H9 (cell line): ENCODE measurements at regions not wholly inside any gene's neighbourhood (a gene's known extent, or its start where the extent isn't known, plus 50 kb on each side); places are given as distances from the start of the nearest gene placed in this dataset.

Source experiments
- DNase-seq: peaks from one replicate; pipeline ENCODE4 v3.0.0-alpha.2; 2017
- H2AFZ ChIP-seq: one replicate; pipeline ENCODE4 v1.6.1; 2013; ENCODE audit warnings: mild to moderate bottlenecking, low read length, control low read depth, moderate library complexity
- H2AK5ac ChIP-seq: 2 replicates; pipeline ENCODE4 v1.6.1; 2013; ENCODE audit warnings: low read length, control low read depth, mixed read lengths; ENCODE audit not compliant: insufficient read length
- H2BK120ac ChIP-seq: one replicate; pipeline ENCODE4 v1.6.1; 2013; ENCODE audit warnings: low read depth, mild to moderate bottlenecking, low read length, control low read depth, inconsistent platforms; ENCODE audit not compliant: poor library complexity, severe bottlenecking
- H2BK12ac ChIP-seq: 2 replicates; pipeline ENCODE4 v1.6.1; 2013; ENCODE audit warnings: low read length, control low read depth, mixed read lengths, low read depth; ENCODE audit not compliant: insufficient read length
- H2BK15ac ChIP-seq: 2 replicates; pipeline ENCODE4 v1.6.1; 2013; ENCODE audit warnings: low read depth, low read length, control low read depth
- H2BK20ac ChIP-seq: one replicate; pipeline ENCODE4 v1.6.1; 2013; ENCODE audit warnings: low read depth, mild to moderate bottlenecking, low read length, control low read depth, inconsistent platforms; ENCODE audit not compliant: poor library complexity, severe bottlenecking
- H2BK5ac ChIP-seq: 2 replicates; pipeline ENCODE4 v1.6.1; 2013; ENCODE audit warnings: low read length, control low read depth, mixed read lengths; ENCODE audit not compliant: insufficient read length
- H3K14ac ChIP-seq: 2 replicates; pipeline ENCODE4 v1.6.1; 2013; ENCODE audit warnings: low read length, control low read depth; ENCODE audit not compliant: insufficient read depth
- H3K18ac ChIP-seq: 2 replicates; pipeline ENCODE4 v1.6.1; 2013; ENCODE audit warnings: low read depth, mild to moderate bottlenecking, mixed read lengths, low read length, control low read depth; ENCODE audit not compliant: insufficient read length
- H3K23ac ChIP-seq: 2 replicates; pipeline ENCODE4 v1.6.1; 2013; ENCODE audit warnings: low read length, control low read depth, mixed read lengths, low read depth; ENCODE audit not compliant: insufficient read length
- H3K23me2 ChIP-seq: 2 replicates; pipeline ENCODE4 v1.6.1; 2013; ENCODE audit warnings: low read depth, mild to moderate bottlenecking, mixed read lengths, low read length, control low read depth; ENCODE audit not compliant: insufficient read length, poor library complexity, severe bottlenecking
- H3K27ac ChIP-seq: 2 replicates; pipeline ENCODE4 v1.5.1; 2013; ENCODE audit warnings: low read length, control low read depth, mixed read lengths, low read depth; ENCODE audit not compliant: insufficient read length
- H3K27me3 ChIP-seq: 2 replicates; pipeline ENCODE4 v1.6.1; 2013; ENCODE audit warnings: low read length, control low read depth, inconsistent platforms; ENCODE audit not compliant: insufficient read depth
- H3K4ac ChIP-seq: 2 replicates; pipeline ENCODE4 v1.6.1; 2013; ENCODE audit warnings: low read depth, mild to moderate bottlenecking, control low read depth, inconsistent platforms, low read length, moderate library complexity
- H3K4me1 ChIP-seq: 2 replicates; pipeline ENCODE4 v1.6.1; 2013; ENCODE audit warnings: low read length, control low read depth, inconsistent platforms; ENCODE audit not compliant: insufficient read depth
- H3K4me2 ChIP-seq: 2 replicates; pipeline ENCODE4 v1.6.1; 2013; ENCODE audit warnings: low read length, control low read depth, mixed read lengths; ENCODE audit not compliant: insufficient read length, insufficient read depth
- H3K56ac ChIP-seq: 2 replicates; pipeline ENCODE4 v1.6.1; 2013; ENCODE audit warnings: low read depth, mild to moderate bottlenecking, mixed read lengths, low read length, control low read depth; ENCODE audit not compliant: insufficient read length
- H3K79me1 ChIP-seq: 2 replicates; pipeline ENCODE4 v1.6.1; 2013; ENCODE audit warnings: low read depth, mild to moderate bottlenecking, moderate library complexity, low read length, control low read depth, inconsistent platforms; ENCODE audit not compliant: insufficient read depth, poor library complexity, severe bottlenecking
- H3K79me2 ChIP-seq: 2 replicates; pipeline ENCODE4 v1.6.1; 2013; ENCODE audit warnings: low read length, control low read depth, inconsistent platforms; ENCODE audit not compliant: insufficient read depth
- H3K9ac ChIP-seq: 2 replicates; pipeline ENCODE4 v1.6.1; 2013; ENCODE audit warnings: low read length, control low read depth, mixed read lengths; ENCODE audit not compliant: insufficient read length; ENCODE audit errors: extremely low read depth
- H3K9me3 ChIP-seq: one replicate; pipeline ENCODE4 v1.6.1; 2013; ENCODE audit warnings: low read depth, low read length, inconsistent platforms; ENCODE audit not compliant: control insufficient read depth
- H3T11ph ChIP-seq: one replicate; pipeline ENCODE4 v1.6.1; 2013; ENCODE audit warnings: mild to moderate bottlenecking, low read length, control low read depth, inconsistent platforms
- H4K20me1 ChIP-seq: one replicate; pipeline ENCODE4 v1.6.1; 2013; ENCODE audit not compliant: control insufficient read depth, insufficient read length, insufficient read depth
- H4K5ac ChIP-seq: 2 replicates; pipeline ENCODE4 v1.6.1; 2013; ENCODE audit warnings: low read depth, mild to moderate bottlenecking, mixed read lengths, low read length, control low read depth; ENCODE audit not compliant: insufficient read length
- H4K8ac ChIP-seq: replicated peaks from 2 replicates; pipeline ENCODE4 v1.6.1; 2013; ENCODE audit warnings: low read length, control low read depth, mixed read lengths, low read depth; ENCODE audit not compliant: insufficient read length
- H4K91ac ChIP-seq: 2 replicates; pipeline ENCODE4 v1.6.1; 2013; ENCODE audit warnings: low read depth, mild to moderate bottlenecking, moderate library complexity, mixed read lengths, low read length, control low read depth; ENCODE audit not compliant: insufficient read length
- H3K27ac Mint-ChIP-seq, 3 experiments: 2 replicates in 2 of 3; 3 replicates in 1 of 3; pipeline ENCODE4 v1.8.0; 2020 to 2021; ENCODE audit warnings: mixed read lengths in 3 of 3, mild to moderate bottlenecking in 1 of 3, moderate library complexity in 1 of 3
- H3K27me3 Mint-ChIP-seq: 2 replicates; pipeline ENCODE4 v1.8.0; 2021; ENCODE audit warnings: low read depth, mild to moderate bottlenecking, moderate library complexity, mixed read lengths
- H3K36me3 Mint-ChIP-seq, 3 experiments: 2 replicates in 2 of 3; 3 replicates in 1 of 3; pipeline ENCODE4 v1.8.0; 2020 to 2021; ENCODE audit warnings: low read depth in 3 of 3, mixed read lengths in 3 of 3; ENCODE audit not compliant: insufficient read depth in 1 of 3
- H3K4me1 Mint-ChIP-seq, 2 experiments: 2 replicates each; pipeline ENCODE4 v1.8.0; 2020; ENCODE audit warnings: mixed read lengths in 2 of 2
- H3K4me3 Mint-ChIP-seq, 2 experiments: 2 replicates in 1 of 2; 3 replicates in 1 of 2; pipeline ENCODE4 v1.8.0; 2020 to 2021; ENCODE audit warnings: mild to moderate bottlenecking in 2 of 2, mixed read lengths in 2 of 2, moderate library complexity in 1 of 2
- H3K9me3 Mint-ChIP-seq, 2 experiments: 2 replicates in 1 of 2; 3 replicates in 1 of 2; pipeline ENCODE4 v1.8.0; 2020; ENCODE audit warnings: mild to moderate bottlenecking in 2 of 2, mixed read lengths in 2 of 2, moderate library complexity in 1 of 2
- CTCF ChIP-seq: fragments of 200-600 bp; sonication (generic); conservative IDR thresholded peaks from 3 replicates; pipeline ENCODE4 v1.8.0; 2021; ENCODE audit warnings: antibody characterized with exemption, mild to moderate bottlenecking
- WGBS: extraction: QIAGEN DNeasy Blood & Tissue Kit; methylation state at CpG from one replicate; pipeline ENCODE4 v1.1.7; 2013; ENCODE audit warnings: missing lambda C conversion rate, low lambda C conversion rate, mixed read lengths; ENCODE audit not compliant: insufficient read length; ENCODE audit errors: extremely low coverage; 5-methylcytosine and 5-hydroxymethylcytosine counted together

- H3K27me3 ChIP-seq: no peaks in the 10 kb centered on the region
- H3K9me3 ChIP-seq: no peaks in the 10 kb centered on the region
- H2BK5ac ChIP-seq: no peak overlapping the region
- H3K9ac ChIP-seq: no peak overlapping the region
- H3K4me3 Mint-ChIP-seq: no peak overlapping the region
- no peak overlapping the region for H3K27ac ChIP-seq
- H3K14ac ChIP-seq: no peak overlapping the region
- H3K27ac Mint-ChIP-seq: no peak overlapping the region
- no peak overlapping the region for H3K18ac ChIP-seq
- TF ChIP-seq CTCF: no peak
- H4K5ac ChIP-seq: no peak overlapping the region
- H3K23ac ChIP-seq: no peak overlapping the region
- H4K20me1 ChIP-seq: no peaks in the 10 kb centered on the region
- H3K9me3 Mint-ChIP-seq: peaks cover 0 to 3% of the 10 kb centered on the region in 2 experiments; a peak in 1 of 5 replicates
- no peaks in the 10 kb centered on the region for H3K4me1 ChIP-seq
- no peaks in the 10 kb centered on the region for H3K79me2 ChIP-seq
- H2BK20ac ChIP-seq: no peak overlapping the region
- H3K4ac ChIP-seq: no peak overlapping the region
- H3K27me3 Mint-ChIP-seq: no peaks in the 10 kb centered on the region
- H4K91ac ChIP-seq: no peak overlapping the region
- no peak overlapping the region for H3K56ac ChIP-seq
- H2AK5ac ChIP-seq: no peak overlapping the region
- no peak overlapping the region for H4K8ac ChIP-seq
- H2BK120ac ChIP-seq: no peak overlapping the region
- DNase-seq: no peak
- no peak overlapping the region for H3K4me2 ChIP-seq
- H2BK15ac ChIP-seq: no peak overlapping the region
- peaks cover 0 to 2% (median 0%) of the 10 kb centered on the region in 3 experiments; a peak in 1 of 7 replicates for H3K36me3 Mint-ChIP-seq
- H3T11ph ChIP-seq: no peak overlapping the region
- H2AFZ ChIP-seq: no peak overlapping the region
- H2BK12ac ChIP-seq: no peak overlapping the region
- peaks cover 4 to 11% of the 10 kb centered on the region in 2 experiments; a peak in 1 of 4 replicates for H3K4me1 Mint-ChIP-seq
- H3K23me2 ChIP-seq: no peaks in the 10 kb centered on the region
- H3K79me1 ChIP-seq: no peaks in the 10 kb centered on the region
- no CpG with 5 or more reads among the region's 2 CpGs for WGBS
Measured at GRCh38 chr7:24192053-24192452, 91.9 kb upstream of the NPY start.
